ENCODE measurements at regions not wholly inside any gene's neighbourhood (a gene's known extent, or its start where the extent isn't known, plus 50 kb on each side); places are given as distances from the start of the nearest gene placed in this dataset.
A peak's percentile ranks its signal among the peaks of the same experiment; 100 is the strongest.

GRCh38 chr5:123262216-123262823 lies 160.9 kb downstream of the CEP120 start:
- Histone ChIP-seq H3K27ac (ENCODE audit: low read depth in 2 of 2, low read length in 2 of 2) (no peak overlapping the region), H3K9me3 (ENCODE audit: control insufficient read depth in 2 of 3, insufficient read depth in 1 of 3, low read length in 3 of 3) (no peaks in the 10 kb centered on the region), H3K4me3 (ENCODE audit: low read length in 3 of 3) (no peak overlapping the region), H3K4me1 (ENCODE audit: control insufficient read depth in 2 of 3, insufficient read depth in 2 of 3, low read depth in 1 of 3, low read length in 3 of 3) (no peaks in the 10 kb centered on the region), H3K36me3 (ENCODE audit: control insufficient read depth in 2 of 3, insufficient read depth in 3 of 3, low read length in 3 of 3) (no peaks in the 10 kb centered on the region), H3K27me3 (ENCODE audit: control insufficient read depth, insufficient read depth, low read length) (no peaks in the 10 kb centered on the region), H3K9ac (ENCODE audit: low read length in 3 of 3) (no peak overlapping the region)
- DNase-seq (no peak), FAIRE-seq (no peak)
- intact Hi-C loops (cut with DNase I), result no loop called here
- TF ChIP-seq, protein P1, sequence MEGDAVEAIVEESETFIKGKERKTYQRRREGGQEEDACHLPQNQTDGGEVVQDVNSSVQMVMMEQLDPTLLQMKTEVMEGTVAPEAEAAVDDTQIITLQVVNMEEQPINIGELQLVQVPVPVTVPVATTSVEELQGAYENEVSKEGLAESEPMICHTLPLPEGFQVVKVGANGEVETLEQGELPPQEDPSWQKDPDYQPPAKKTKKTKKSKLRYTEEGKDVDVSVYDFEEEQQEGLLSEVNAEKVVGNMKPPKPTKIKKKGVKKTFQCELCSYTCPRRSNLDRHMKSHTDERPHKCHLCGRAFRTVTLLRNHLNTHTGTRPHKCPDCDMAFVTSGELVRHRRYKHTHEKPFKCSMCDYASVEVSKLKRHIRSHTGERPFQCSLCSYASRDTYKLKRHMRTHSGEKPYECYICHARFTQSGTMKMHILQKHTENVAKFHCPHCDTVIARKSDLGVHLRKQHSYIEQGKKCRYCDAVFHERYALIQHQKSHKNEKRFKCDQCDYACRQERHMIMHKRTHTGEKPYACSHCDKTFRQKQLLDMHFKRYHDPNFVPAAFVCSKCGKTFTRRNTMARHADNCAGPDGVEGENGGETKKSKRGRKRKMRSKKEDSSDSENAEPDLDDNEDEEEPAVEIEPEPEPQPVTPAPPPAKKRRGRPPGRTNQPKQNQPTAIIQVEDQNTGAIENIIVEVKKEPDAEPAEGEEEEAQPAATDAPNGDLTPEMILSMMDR (IDR thresholded peaks at IDR 0.05; ENCODE audit: borderline replicate concordance, extremely low read depth, insufficient read depth), result no peak

DNA sequence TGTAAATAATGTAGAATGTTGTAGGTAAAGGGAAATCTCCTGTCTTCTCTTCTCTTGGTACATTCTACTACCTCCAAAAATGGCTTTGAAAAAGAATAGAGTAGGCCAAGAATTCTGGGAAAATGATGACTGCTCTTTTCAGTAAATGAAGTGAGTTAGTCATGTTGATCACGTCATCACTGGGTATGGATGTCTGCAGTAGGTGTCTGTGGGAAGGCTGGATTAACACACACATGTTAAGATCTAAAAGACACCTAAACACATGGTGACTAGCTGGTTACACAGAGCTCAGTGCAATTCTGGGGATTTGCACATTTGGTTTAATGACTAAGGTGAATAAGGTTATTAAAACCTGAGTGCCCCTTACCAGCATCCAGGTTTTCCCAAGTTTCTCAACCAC lies 161.5 kb downstream of the CEP120 start:
- Histone ChIP-seq H3K9me3 (ENCODE audit: control insufficient read depth in 2 of 3, insufficient read depth in 1 of 3, low read length in 3 of 3) (no peaks in the 10 kb centered on the region), H3K9ac (ENCODE audit: low read length in 3 of 3) (no peak overlapping the region), H3K4me1 (ENCODE audit: control insufficient read depth in 2 of 3, insufficient read depth in 2 of 3, low read depth in 1 of 3, low read length in 3 of 3) (no peaks in the 10 kb centered on the region), H3K27ac (ENCODE audit: low read depth in 2 of 2, low read length in 2 of 2) (no peak overlapping the region), H3K27me3 (ENCODE audit: control insufficient read depth, insufficient read depth, low read length) (no peaks in the 10 kb centered on the region), H3K4me3 (ENCODE audit: low read length in 3 of 3) (no peak overlapping the region), H3K36me3 (ENCODE audit: control insufficient read depth in 2 of 3, insufficient read depth in 3 of 3, low read length in 3 of 3) (no peaks in the 10 kb centered on the region)
- DNase-seq, result no peak
- intact Hi-C loops (cut with DNase I), result no loop called here
- FAIRE-seq, result no peak
- TF ChIP-seq, protein P1 (IDR thresholded peaks at IDR 0.05; ENCODE audit: borderline replicate concordance, extremely low read depth, insufficient read depth), result no peak

DNA sequence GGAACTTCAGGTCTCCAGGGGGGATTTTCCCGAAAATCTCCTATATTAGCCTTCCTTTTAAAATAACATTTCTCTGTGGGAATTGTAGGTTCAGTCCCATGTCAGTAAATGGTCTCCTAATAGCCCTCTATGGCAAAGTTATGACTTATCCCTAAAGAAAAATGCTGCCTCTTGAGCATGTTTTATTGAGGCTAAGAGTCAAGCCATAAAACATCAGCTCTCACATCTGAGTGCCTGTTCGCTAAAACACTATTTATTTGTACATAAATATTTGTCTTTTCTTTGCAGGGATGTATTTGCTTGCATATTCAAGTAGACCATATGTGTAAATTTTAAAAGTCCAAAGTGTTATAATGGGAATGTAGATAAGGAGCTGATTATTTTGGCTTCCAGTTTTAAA lies 160.4 kb downstream of the PRDM6 start:
- no peak for FAIRE-seq
- peak in 2 of 5 donors; percentile 49 to 72 for DNase-seq

More for the DNA sequence above, 160.4 kb downstream of the PRDM6 start:
- Histone ChIP-seq H3K9ac (ENCODE audit: low read length in 3 of 3) (no peak overlapping the region), H3K36me3 (ENCODE audit: control insufficient read depth in 2 of 3, insufficient read depth in 3 of 3, low read length in 3 of 3) (no peaks in the 10 kb centered on the region), H3K9me3 (ENCODE audit: control insufficient read depth in 2 of 3, insufficient read depth in 1 of 3, low read length in 3 of 3) (no peaks in the 10 kb centered on the region), H3K4me3 (ENCODE audit: low read length in 3 of 3) (no peak overlapping the region), H3K4me1 (ENCODE audit: control insufficient read depth in 2 of 3, insufficient read depth in 2 of 3, low read depth in 1 of 3, low read length in 3 of 3) (no peaks in the 10 kb centered on the region), H3K27ac (ENCODE audit: low read depth in 2 of 2, low read length in 2 of 2) (no peak overlapping the region), H3K27me3 (ENCODE audit: control insufficient read depth, insufficient read depth, low read length) (no peaks in the 10 kb centered on the region)
- TF ChIP-seq, protein P1 (IDR thresholded peaks at IDR 0.05; ENCODE audit: borderline replicate concordance, extremely low read depth, insufficient read depth), result no peak
- intact Hi-C loops (cut with DNase I), result no loop called here
